Stimulated activated CD4-positive, alpha-beta T cell treated with anti-CD3 and anti-CD28 coated beads, Interleukin-2, amount 100 ng/mL, for 4 hours (primary cell): ENCODE measurements at regions not wholly inside any gene's neighbourhood (a gene's known extent, or its start where the extent isn't known, plus 50 kb on each side); places are given as distances from the start of the nearest gene placed in this dataset.

Experiments
- DNase-seq: peaks from one replicate; pipeline ENCODE4 v3.0.0-alpha.2; 2020; ENCODE audit warnings: low read depth

GRCh38 chr7:17651863-17652385, 288.4 kb downstream of the SNX13 start:
- no peak for DNase-seq

DNA sequence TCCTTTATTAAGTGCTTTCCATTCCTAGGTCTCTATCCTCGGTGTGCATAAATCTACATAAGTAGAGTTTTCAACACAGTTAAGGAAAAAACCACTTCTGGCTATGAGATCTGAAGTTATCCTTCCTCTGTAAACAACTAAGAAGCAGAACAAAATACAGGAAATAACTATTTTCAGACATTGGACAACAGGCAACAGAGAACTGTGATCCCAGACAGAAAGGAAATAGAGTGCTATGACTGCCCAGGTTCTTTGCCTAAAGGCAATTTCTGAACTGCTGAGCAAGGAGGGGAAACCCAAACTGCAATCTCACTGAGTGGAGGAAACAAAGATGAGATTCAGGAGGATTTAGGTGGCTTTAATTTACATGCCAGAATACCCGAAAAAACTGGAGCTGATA, 285.4 kb downstream of the SNX13 start:
- DNase-seq: no peak

- DNase-seq: no peak
Measured at GRCh38 chr7:17659126-17659525, 281.2 kb downstream of the SNX13 start.

GRCh38 chr7:17660116-17660515, 280.2 kb downstream of the SNX13 start:
- DNase-seq: no peak

DNA sequence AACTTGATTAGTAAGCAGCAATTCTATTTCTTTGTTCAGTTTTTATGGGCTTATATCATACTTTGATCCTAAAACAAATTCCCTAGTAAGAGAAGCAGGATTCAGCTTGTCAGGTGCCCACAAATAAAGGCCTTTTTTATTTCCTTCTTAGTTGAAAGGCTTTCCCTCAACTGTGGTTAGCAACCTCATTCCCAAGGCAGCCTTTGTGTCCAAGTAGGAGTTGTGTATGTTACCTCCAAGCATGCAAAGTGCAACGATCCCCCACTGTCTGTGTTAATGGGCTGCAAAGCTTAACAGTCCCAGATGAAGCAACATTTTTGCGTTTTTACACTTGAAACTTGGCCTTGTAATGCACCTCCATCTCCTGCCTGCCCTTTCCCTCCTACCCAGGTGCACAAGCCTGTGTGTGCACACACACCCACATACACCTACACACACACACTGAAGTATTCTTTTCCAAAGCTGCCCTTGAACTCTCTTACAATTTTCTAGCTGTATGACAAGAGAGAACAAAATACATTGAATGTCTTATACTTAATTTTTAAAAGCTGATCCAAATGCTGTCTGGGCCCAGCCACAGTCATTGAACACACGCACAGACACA, 278.2 kb downstream of the SNX13 start:
- DNase-seq: no peak

GRCh38 chr7:17663061-17663675, 277.1 kb downstream of the SNX13 start:
- DNase-seq: no peak

- DNase-seq: no peak
Measured at GRCh38 chr7:17665029-17665428, 275.3 kb downstream of the SNX13 start.

DNA sequence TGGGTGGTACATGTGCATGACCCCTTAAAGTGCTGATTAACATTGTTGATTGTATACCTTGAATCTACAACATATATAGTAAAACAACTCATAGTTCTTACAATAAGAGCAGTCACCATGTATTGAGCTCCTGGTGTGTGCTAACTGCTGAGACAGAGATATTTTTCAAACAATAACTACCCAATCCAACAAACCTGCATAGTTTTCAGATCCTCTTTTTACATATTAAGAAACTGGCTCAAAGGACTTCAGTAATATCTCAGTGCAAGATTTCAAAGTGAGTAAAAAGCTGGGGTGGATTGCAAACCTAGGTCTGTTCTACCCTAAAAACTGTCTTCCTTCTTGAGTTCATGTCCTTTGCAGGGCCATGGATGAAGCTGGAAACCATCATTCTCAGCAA, 272.2 kb downstream of the SNX13 start:
- no peak for DNase-seq

DNA sequence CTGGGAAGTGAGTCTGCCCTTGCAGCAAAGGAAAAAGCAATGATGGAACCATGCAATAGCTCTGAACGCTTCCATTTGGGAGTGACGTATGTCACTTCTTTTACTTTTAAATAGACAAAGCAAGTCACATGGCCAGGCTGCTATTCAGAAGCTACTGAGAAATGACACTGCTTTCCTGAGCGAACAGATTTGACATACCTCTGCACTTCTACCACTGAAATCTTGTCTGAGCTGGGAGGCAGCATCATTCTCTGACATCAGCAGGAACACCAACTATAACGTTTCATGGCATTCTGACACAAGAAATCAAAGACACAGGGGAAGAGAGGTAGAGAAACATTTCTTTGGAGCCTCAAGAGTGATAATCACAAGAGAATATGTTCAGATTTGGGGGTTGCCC, 271.1 kb downstream of the SNX13 start:
- DNase-seq: no peak

- no peak for DNase-seq
Measured at GRCh38 chr7:17671956-17672355, 268.3 kb downstream of the SNX13 start.

DNA sequence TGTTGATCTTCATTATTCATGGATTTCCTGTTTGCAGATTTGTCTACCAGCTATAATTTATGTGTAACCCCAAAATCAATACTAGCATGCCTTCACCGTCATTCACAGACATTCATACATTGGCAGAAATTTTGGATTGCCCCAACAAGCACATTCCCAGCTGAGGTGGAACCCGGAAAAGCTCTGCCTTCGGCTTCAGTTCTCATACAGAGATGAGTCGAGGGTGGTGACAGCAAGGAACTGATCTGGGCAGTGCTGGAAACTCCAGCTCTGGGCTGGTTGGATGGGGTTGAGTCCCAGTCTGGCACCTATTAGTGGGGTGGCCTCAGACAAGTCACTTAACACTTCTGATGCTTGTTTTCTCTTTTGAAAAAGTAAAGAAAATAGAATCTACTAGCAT, 267.5 kb downstream of the SNX13 start:
- no peak for DNase-seq

- DNase-seq: no peak
Measured at GRCh38 chr7:17674166-17674942, 265.9 kb downstream of the SNX13 start.

- DNase-seq: no peak
Measured at GRCh38 chr7:17674943-17675608, 265.2 kb downstream of the SNX13 start.

DNA sequence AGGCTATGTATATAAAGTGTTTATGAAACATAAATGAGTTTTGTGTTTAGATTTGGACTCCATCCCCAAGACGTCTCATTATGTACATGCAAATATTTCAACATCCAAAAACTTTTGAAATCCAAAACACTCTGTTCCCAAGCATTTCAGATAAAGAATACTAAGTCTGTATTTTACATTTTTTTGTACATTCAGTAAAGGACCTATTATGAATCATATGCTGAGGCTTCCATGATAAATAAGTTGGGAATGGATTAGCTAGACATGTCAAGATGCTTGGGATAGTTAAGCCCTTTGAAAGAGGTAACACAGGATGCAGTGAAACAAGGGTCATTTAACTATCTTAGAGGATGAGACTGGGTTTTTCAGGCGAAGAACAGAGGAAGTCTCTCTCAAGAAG, 262.9 kb downstream of the SNX13 start:
- no peak for DNase-seq

DNA sequence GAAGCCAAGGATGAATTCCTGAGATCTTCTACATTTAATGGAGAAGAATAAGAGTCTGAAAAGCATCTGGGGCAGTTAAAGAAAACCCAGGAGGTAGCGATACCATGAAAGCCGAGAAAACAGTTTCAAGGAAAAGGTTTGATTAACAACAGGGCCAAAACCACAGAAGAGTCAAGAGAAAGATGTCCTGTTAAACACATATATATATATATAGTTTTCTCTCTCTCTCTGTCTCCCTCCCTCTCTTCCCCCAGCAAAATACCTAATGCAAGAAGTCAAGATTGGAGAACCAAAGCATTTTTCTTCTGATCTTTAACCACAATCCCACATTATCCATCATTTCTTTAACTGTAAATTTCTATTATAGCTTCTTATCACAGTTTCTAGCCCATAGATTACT, 261.4 kb downstream of the SNX13 start:
- DNase-seq: no peak

- no peak for DNase-seq
Measured at GRCh38 chr7:17679458-17679857, 260.8 kb downstream of the SNX13 start.

- no peak for DNase-seq
Measured at GRCh38 chr7:17680026-17680425, 260.3 kb downstream of the SNX13 start.

DNA sequence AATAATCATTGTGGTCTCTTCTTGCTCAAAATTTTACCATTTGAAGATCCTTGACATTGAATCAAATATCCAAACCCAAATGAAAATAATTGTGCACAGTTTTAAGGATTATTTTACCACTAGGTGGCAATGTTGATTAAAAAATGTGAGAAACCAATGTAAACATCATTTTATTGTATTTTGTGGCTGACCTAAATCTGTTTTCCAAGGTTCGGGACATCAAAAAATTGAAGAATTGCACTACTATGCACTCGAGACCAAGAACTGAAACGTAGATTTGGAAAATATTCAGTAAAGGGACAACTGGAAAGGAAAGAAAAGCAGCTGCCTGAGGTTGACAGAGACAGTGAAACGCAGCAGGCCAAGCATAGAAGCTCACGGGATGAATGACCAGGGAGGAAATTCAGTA, 259.3 kb downstream of the SNX13 start:
- DNase-seq: no peak

- no peak for DNase-seq
Measured at GRCh38 chr7:17681965-17682364, 258.3 kb downstream of the SNX13 start.

DNA sequence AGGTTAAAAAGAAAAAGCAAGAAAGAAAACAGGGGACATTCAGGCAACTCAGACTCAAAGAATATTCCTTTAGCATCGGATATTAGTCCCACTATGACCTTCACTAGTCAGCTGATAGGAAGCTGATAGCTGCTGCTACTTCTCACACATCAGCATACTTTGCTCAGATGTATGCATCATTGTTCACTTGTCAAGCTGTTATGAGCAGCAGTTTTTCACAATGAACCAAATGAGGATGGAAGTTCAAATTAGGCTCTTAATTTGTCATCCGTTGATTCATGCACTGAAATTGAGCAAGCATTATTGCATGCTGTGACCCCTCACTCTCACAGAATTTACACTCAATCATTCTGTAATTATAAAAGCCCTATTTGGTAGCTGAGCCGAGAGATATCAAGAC, 257.7 kb downstream of the SNX13 start:
- no peak for DNase-seq

DNA sequence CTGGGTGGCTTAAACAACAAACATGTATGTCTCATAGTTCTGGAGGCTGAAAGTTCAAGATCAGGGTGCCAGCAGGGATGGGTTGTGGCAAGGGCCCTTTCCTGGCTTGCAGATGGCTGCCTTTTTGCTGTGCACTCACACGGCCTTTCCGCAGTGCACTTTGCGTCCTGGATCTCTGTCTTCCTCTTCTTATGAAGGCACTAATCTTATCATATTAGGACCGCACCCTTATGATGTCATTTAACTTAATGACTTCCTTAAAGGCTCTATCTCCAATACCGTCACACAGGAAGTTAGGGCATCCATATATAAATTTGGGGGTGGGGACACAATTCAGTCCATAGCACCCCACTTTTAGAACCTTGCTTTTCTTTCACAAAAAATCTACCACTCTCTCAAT, 255.2 kb downstream of the SNX13 start:
- DNase-seq: no peak

GRCh38 chr7:17687361-17687760, 252.9 kb downstream of the SNX13 start:
- no peak for DNase-seq
